Stimulated activated CD4-positive, alpha-beta T cell treated with anti-CD3 and anti-CD28 coated beads, Interleukin-2, amount 100 ng/mL, for 24 hours (primary cell): ENCODE measurements at regions not wholly inside any gene's neighbourhood (a gene's known extent, or its start where the extent isn't known, plus 50 kb on each side); places are given as distances from the start of the nearest gene placed in this dataset.

Experiments used
- DNase-seq, 2 donors: peaks; one replicate each; pipeline ENCODE4 v3.0.0-alpha.2; 2020

DNA sequence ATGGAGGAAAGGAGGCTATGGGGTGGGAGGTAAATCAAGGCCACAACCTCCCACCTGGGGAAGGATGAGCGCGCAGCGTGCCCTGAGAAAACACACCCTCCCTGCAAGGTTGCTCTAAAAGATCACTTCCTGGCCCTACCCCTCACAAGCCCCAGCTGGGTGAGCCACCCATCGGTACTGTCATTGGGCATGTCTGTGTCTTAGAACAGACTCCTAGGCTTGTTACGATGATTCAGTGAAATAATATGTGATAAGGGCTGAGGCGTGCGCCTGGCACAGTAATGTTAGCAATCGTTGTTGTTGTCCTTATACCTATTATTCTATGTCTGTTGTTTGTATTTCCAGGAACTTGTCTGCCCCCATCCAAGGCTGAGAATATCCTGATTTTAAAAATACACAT, 175.1 kb downstream of the ZFP36L2 start:
- DNase-seq = peak in 1 of 2 donors; percentile 12

DNA sequence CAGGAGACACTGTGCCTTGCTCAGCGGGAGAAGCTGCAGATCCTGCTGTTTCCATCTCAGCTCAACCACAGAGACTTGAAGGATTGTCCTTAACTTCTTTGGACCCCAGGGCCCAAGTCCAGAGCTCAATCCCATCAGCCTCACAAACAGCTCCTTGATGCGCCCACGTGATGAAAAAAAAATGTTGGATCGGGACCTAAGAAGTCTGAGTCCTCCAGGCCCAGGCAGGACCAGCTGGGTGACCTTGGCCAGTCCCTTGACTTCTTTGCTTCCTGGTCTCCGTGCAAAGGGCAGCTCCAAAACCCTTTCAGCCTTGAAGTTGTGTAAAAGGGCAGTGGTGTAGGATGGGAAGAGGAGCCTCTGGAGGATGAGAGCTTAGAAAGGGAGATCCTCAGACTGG, 175.5 kb downstream of the ZFP36L2 start:
- DNase-seq = no peak

DNA sequence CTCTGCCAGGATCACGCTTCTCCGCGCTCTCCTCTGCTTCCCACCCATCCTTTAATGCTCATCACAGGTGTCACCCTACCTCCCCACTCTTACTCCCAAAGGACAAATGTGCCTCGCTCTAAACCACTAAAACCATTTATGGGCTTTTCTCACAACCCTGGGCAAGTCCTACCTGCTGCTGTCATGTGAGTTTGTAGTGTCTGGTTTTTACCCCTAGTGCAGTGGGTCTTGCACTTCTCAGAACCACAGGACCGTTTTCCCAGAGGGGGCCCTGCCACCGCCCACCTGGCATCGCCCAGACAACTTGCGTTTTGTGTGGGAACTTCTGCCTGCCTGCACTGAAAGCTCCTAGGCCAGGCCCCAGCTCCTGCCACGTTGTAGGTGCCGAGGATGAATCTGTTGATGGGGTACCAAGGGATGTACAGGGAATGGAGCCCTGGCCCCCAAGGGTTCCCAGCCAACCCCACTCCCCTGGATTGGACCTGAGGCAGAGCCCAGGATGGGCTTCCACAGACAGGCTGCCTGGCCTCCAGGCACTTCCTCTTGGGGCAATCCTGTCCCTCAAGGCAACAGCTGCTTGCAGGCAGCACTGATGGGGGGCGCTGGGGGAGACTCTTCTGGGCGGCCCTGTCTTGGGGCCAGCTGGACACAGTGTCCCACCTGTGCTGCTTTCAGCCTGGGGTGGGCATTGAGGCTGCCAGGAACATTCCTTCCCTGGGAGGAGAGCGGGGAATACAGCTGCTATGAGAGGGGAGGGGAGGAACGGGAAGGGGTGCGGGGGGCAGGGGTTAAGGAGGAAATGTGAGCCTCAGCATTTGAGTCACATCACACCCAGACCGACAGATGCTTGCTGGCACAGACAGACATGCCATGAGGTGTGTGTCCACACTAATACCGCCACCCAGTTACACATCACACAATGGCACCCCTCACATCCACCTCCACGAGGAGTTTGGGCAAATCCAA, 176.3 kb downstream of the ZFP36L2 start:
- no peak for DNase-seq

DNA sequence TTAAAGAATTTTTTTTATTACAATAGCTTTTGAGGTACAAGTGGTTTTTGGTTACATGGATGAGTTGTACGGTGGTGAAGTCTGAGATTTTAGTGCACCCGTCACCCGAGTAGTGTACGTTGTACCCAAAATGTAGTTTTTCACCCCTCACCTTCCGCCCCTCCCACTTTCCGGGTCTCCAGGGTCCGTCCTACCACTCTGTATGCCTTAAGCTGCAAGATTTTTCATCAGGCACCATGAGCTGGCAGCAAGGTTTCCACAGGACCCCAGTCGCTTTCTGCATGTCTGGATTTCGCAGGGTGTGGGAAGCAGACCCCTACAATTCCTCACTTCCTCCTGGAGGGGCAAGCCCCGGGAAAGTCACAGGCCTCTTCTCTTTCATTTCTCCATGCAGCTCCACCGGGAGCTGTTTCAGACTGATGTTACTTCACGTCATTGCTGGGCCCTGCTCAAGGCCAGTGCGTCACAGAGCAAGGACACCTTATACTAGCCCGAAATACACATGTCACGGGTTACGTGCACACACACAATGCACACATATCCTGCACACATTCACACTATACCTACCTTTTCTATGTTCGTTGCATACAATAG, 179.1 kb downstream of the ZFP36L2 start:
- no peak for DNase-seq

DNA sequence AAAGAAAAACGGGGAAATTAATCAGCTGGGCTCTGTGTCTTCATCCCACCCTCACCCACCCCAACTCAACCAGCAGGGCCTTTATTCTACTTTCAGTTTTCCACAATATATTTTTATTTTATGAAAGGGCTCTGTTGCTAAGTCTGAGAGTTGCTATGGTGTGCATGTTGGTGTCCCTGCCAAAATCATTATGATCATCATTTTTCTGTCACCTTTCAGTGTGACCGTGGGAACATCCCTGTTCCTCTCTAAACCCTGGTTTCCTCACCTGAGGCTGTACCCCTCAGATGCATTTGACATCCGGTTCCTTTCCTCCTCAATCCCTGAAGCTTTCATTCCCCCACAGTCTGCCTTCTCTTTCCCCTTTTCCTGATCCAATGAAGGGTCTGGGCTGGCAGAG, 180.5 kb downstream of the ZFP36L2 start:
- DNase-seq = no peak

DNA sequence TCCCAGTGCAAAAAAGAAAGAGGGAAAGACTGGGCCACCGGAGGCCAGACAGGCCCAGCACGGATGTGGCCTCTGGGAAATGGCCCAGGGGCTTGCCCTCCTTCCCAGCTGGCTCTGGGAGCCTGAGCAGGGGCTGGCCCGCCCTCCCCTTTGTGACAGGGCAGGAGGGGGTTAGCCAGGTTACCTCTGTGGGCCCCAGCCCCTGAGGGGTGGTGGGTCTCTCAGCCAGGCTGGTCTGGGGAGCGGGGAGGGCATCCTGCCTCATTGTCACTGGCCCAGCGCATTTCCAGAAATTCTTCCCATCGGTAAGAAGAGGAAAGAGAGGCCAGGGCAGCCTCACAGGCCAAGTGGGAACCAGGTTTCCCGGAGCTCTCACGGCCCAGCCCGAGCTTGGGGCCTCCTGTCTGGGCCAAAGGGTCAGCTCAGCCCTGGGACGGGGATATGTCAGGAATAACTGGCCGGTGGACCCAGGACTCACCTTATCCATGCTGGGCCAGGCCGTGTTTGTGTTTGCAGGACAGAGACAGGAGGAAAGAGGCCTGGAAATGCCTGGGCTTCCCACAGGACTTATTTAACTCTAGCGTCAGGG, 182.2 kb downstream of the ZFP36L2 start:
- no peak for DNase-seq

DNA sequence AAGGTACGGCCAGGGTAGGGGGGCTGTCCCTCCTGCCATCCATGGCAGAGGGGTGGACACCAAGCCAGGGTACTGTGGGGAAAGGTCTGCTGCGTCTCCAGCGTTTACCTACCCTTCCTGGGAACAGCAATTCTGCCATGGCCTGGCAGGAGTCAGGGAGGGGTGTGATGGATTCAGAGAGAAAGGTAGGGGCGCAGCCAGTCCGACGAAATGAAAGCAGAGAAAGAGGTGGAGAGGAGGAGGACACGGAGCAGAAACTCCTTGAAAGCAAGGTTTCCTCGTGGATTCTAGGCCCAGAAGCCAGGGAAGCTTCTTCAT, 182.9 kb downstream of the ZFP36L2 start:
- DNase-seq = no peak

DNA sequence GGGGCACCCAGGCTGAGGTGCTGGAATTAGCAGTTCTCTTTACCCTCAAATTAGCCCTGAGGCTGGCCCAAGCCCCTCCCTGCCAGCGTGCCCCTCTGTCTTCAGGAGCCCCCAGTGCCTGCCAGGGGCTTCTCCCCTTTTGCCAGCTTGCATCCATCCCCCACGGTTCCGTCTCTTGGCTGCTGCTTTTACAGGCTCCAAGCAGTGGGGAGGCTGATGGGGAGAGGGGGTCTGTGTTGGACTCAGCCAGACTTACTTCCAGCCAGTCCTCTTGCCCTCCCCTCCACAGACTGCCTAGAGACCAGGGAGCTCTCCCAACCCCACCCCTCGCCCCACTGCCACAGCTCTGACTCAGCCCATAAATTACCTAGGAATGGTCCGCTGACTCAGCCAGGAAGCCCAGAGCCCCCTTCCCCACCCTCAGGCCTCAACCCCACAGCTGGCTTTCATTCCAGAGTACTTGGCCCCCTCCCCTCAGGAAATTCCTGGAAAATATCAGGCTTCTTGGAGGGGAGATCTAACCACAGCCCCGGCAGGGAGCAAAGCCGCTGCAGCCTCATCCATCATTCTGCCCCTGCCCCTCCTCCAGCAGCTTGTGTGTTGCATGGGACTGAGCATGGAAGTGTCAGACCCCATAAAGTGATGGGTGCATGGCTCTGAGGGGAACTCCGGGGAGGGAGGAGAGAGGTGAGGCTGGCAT, 184.6 kb downstream of the ZFP36L2 start:
- DNase-seq = no peak

DNA sequence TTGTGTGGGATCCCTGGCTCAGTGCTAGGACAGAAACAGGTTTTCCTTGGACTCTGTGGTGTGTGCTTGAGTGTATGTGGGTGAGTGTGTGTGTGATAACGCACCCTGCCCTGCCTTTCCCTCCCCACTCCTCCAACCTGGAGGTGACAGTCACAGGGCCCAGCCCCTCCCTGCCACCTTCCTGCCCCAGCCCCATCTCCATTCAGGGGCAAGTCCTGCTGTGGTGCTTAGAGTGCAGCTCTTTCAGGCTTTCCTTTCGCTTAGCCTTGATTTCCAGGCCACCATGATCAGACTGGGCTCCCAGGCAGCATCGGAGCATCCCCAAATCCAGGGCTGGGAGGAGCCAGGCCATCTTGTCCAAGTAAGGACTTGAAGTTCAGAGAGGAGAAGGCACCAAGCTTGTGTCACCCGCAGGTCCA, 185.2 kb downstream of the ZFP36L2 start:
- DNase-seq = no peak

DNA sequence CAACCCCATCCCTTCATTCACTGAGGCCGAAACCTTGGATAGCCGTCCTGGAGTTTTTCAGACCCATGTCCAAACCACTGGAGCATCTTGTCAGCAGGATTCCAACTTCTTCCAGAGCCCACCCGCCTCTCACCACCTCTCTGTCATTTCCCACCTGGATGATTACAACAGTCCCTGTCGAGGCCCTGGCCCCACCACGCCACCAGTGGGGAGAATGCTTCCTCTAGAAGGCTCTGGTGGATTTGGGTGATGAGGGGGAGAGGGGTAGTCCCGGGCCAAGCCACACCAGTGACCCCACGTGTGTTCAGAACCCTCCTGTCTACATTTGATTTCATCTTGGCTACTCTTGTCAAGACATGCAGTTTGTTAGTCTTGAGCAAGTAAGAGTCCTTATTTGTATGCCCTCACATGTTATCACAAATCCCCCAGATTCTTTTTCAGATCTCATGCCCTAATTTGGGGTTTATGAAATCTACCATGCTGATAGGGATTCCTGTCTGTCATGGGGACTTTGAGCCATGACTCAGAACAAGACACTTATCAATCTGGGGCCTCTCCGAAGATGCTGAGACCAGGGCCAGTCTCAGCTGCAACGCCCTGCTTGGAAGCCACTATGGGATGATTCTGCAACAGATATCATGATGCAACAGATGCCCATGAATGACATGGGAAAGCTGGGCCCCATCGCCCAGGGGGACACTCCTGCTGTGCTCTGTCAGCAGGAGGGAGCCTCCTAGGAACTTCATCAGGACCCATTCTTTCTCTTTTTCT, 186.1 kb downstream of the ZFP36L2 start:
- DNase-seq = no peak

DNA sequence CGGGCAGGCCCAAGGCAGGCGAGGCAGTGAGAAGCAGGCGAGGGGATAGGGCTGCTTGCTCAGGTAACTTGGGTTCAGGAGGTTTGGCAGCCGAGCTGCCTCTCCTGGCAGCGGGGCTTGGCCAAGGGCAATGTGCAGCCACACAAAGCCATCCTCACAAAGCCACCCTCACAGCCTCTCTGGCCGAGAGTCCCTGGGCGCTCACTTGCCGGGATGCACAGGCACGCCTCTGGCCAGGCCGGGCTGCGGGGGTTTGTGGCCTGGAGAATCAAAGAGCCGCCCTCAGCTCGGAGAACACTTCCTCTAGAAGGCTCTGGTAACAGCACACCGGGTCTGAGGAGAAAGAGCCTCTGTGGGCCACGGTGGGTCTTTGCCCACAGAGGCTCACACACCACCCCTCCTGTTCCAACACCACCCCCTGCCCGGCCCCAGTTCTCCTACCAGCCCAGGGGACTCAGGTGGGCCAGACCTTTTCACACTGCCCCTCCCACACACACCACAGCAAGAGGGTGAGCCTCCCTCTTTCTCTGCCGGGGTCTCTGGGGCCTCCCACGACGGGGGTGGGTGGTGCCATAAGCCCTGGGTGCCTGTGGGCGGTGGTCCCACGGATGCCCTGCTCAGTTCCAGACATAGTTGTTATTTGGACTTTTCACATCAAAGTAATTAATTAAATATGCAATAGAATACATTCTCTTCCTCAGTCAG, 186.9 kb downstream of the ZFP36L2 start:
- no peak for DNase-seq

DNA sequence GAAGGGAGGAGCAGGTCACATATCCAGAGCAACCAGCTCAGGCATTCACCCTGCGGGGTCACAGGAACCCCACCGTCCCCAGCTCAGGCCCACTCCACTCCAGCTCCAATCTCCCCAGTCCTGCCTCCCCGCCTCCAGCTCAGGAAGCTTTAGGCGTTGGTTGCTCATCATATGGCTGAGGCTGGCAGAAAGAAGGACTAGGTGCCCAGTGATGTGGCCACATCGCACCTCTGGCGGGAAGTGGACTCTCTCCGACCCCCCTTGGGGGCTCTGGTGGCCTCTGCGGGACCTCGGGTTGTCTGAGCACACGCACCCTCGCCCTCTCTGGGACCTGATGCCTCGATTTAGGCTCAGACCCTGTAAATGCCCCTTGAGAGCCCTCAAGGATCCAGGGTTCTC, 187.7 kb downstream of the ZFP36L2 start:
- DNase-seq = no peak

DNA sequence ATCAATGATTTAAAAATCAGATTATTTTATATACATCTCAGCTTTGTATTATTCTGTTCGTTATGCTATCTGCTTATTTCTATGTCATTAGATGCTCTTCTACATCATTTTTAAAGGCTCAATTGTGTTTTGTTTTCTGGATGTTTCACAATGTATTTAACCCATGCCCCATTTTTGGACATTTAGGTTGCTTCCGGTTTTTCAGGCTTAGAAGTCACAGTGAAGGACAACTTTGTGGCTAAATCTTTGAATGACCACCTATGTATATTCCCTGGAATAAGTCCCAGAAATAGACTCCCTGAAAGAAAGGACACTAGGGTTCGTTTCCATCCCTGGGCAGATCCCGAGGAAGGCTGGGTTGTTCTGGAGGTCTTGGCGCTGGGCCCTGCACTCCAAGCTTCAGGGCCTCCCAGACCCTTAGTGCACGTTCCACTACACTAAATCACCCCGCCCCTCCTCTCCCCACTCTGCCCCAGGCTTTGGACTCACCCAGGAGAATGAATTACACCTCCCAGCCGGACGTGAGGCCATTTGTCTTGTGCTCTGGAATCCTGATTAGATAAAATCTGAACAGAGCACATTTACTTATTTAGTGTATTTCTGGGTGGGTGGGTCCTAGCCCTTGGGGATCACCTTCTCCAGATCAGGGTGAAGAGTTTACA, 188.2 kb downstream of the ZFP36L2 start:
- no peak for DNase-seq

DNA sequence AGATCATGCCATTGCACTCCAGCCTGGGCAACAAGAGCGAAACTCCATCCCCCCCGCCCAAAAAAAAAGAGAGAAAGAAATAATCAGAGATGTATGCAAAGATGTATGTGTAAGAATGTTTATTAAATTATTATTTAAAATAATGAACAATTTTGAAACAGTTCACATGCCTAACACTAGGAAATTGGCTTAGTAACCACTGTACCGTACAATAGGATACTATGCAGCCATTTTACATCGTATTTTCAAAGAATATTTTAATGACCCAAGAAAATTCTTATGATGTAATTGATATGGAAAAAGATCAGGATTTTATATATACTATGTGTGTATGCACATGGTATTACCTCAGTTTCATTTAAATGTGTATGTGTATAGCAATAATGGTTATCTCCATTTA, 190.5 kb downstream of the ZFP36L2 start:
- DNase-seq = no peak

DNA sequence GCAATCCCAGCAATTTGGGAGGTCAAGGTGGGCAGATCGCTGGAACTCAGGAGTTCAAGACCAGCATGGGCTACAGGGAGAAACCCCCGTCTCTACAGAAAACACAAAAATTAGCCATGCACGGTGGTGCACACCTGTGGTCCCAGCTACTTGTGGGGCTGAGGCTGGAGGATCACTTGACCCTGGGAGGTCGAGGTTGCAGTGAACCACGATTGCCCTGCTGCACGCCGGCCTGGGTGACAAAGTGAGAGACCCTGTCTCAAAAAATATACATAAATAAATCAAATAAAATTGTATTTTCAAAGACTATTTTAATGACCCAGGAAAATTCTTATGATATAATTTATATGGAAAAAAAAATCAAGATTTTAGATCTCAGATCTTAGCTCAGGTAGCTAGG, 191.5 kb downstream of the ZFP36L2 start:
- no peak for DNase-seq

DNA sequence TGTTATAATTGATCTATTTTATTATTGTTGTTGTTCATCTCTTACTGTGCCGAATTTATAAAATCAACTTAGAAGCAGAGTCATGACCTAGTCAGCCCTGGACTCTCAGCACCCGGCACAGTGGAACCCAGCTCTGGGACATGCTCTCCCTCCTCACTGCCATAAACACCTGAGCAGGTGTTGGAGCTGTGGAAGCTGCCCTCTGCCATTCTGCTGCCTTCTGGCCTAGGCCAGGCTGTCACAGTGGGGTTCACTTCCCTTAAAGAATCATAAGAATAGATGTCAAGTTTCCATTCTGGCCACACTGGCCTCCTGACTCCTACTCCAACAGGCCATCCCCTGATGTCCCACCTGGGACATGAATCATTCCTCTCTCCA, 192.2 kb downstream of the ZFP36L2 start:
- no peak for DNase-seq

DNA sequence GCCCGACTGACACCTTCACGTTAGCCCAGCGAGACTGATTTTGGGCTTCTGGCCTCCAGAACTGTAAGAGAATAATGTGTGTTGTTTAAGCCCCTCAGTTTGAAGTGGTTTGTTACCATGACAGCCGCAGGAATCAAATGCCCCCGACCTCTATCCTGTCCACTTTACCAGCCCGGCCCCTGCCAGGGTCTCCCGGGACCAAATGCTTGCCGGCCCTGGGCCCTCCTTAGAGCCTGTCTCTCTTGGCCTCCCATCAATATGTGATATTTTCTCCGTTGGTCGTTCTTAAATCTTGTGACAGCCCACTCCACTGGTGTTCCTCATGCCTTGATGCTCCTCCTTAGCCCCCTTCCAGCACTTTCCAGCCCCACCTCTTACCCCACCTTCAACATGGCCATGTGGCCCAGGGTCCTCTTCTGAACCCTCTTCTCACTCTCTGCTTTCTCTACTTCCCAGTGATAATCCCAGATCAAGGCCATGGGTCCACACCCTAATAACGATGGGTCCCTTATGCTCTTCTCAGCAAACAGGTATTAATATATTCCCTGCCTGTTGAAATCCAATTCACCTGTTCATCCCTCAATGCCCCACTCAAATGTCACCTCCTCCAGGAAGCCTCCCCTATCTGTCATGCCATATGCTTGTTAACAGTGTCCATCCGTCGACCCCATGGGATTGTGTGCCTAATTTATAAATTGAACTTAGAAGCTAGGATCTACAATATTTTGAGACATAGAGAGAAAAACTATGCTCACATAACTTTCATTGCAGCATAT, 192.8 kb downstream of the ZFP36L2 start:
- DNase-seq = no peak

DNA sequence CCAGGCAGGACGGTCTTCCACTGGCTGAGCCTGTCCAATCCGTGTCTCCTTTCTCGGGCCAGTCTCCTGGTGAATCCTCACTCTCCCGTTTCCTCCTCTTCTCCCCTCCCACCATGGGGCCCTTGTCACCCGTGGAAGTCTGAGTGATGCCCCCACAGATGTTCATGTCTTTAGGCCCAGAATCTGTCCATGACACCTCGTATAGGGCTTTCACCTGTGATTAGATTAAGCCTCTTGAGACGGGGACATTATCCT, 193.5 kb downstream of the ZFP36L2 start:
- no peak for DNase-seq

DNA sequence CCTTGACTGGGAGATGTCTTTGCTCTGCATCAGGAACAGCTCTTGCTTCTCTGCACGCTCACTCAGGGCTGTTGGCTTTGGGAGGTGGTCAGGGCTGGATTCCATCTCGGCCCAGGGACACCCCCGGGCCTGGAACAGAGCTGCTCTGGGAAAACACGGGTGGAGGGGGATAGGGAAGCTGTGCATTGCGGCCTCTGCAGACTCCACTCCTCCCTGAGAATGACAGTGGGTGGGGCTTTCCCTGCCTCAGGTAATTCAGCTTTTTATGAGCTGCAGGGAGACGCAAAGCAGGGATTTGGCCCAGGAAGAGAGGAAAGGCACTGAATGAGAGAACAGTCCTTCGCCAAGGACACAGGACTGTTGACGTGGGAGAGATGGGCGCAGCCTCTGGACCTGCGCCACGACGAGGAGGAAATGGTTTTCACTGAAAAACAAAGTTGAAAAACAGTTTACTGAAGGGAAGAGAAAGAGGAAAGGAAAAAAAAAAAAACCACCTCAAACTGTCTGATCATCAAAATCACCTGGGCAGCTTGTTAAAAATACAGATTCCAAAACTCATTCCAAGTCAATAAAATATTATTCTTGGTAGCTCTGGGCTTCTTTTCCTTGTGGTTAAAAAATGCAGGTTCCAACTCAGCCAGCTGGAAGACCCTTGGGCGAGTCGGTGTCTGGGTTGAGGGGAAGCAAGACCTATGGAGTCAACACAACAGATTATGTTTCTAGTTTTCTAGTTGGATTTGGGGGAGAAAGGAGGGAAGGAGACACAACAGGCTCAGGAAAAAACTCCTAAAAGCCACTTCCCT, 194.0 kb downstream of the ZFP36L2 start:
- no peak for DNase-seq
